Inferior parietal cortex (tissue), 1 donor: ENCODE measurements at regions not wholly inside any gene's neighbourhood (a gene's known extent, or its start where the extent isn't known, plus 50 kb on each side); places are given as distances from the start of the nearest gene placed in this dataset.
"Not testable (repeated sequence)": the region's sequence is repeated elsewhere in the genome, so short reads cannot be mapped to it uniquely, and the experiment has no call there.

Source experiments
- DNase-seq: peaks from one replicate; pipeline ENCODE4 v3.0.0-alpha.2; 2016; ENCODE audit errors: extremely low spot score

DNA sequence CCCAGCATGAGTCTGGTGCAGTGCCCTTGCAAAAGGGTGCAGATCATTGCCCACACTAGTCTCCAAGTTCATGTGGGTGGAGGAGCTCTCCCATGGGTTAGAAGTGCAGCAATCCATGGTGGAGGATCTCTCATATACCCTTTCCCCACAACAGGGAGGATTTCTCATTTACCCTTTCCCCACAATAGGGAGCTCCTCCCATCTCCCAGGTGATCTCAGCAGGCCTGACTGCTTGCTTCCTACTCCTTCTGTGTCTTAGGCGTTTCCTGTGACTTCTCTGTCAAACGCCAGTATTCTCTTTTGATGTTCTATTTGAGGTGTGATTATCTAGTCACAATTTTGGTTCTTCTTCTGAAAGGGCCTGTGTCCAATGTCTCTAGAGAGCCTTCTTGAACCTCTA is 133.8 kb upstream of the RFX3 start:
- DNase-seq: no peak

DNA sequence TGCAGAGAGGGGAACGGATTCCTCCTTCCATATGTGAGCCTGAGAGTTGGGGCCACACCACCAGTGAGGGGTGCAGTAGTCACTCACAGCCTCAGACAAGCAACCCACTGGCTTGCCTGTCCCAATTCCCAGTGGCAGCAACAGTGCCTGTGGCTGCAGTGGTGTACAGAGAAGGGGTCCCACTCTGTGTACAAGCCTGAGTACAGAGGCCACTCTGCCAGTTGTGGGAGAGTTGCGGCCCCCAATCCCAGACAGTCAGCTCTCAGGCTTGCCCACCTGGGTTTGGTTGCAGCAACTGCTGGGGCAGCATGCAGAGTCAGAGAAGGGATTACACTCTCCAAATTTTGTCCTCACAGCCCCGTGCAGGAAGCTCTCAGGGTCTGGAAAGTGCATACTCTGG is 133.2 kb upstream of the RFX3 start:
- DNase-seq: no peak

DNA sequence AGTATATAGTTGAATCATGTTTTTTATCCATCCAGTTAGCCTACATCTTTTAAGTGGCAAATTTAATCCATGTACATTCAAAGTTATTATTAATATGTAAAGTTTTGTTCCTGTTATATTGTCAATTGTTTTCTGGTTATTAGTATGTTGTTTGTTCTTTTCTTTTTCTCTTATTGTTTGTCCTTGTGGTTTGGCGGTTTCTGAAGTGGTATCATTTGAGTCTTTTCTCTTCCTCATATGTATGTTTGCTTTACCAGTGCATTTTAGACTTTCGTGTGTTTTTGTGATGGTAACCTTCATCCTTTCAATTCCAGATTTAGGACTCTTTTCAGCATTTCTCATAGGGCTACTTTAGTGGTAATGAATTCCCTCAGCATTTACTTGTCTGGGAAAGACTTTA is 130.4 kb upstream of the RFX3 start:
- no peak for DNase-seq

DNA sequence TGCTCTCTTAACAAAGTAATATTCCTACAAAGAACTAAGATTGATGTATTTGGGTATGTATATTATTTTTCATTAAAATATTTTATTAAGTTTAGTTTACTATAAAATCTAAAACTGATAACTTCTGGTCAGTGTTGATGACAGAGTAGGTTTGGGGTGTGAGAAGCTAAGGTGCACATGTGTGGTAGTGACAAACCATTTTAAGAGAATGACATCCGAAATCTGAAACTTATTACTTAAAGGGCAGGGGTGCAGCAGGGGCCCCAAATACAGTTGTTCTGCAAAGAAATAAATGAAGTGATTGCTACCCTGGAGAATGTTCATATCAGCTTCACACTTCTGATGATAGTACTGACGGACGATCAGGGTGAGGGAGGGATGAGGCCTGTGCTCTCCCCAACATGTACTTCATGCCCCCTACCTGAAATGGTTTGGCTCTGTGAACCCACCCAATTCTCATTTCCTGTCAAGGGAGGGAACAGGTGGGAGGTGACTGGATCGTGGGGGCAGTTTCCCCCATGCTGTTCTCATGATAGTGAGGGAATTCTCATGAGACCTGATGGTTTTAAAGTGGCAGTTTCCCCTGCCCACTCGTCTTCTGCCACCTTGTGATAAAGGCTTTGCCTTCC is 125.3 kb upstream of the RFX3 start:
- DNase-seq: no peak

DNA sequence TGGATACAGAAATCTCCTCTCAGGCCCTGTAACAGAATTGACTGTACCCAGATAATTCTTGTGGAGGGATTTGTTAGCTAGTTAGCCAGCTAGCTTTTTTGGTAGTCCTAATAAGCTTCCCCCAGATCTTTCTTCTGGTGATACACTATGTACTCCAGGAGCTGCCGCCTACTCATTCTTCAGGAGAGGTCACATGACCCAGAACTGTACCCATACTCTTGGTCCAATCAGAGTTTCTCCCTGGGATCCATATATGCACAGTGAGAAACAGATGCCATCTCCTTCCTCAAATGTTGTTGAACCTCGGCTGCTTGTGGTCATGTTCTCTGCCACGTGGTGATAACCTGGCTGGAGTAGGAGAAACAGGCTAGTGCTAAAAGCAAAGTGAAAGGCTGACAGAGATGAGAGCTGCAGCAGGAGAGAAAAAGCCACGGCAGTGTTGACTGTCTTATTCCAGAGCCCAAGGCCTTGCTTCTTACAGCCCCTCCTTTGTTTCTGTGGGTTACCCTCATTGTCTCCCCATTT is 123.0 kb upstream of the RFX3 start:
- DNase-seq: no peak

DNA sequence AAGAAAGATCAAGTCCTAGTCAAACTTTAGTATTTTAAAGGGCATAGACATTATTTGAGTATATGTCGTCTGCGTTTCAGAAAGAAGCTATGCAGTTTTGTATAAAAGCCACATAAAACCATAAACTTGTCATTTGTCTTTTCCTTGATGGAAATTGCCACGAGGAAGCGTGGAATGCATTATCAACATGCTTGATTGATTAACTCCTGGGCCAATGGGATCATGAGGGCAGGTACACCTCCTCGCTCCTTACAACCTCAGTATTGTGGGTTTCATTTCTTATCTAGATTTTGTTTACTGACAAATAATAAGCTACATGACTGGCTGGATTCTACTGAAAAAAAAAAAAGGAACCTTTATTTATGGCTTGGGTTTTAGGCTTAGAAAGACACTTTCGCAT is 122.5 kb upstream of the RFX3 start:
- no peak for DNase-seq

DNA sequence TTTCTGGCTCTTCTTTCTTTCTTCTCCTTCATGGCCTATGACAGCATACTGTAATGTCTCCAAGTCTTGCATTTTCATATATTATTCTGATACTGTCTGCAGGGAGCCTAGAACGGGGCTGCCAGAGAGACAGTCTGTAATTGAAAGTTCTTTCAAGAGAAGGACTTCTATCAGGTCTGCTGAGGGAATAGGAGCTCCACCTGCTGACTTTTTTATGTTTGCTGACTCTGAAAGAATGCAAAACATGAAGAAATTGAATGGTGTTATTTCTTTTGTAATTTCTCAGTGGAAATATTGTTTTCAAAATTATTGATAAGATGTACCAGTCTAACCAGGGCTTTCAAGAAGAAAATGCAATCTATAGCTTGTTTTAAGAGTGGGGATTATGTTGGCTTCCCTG is 121.9 kb upstream of the RFX3 start:
- no peak for DNase-seq

DNA sequence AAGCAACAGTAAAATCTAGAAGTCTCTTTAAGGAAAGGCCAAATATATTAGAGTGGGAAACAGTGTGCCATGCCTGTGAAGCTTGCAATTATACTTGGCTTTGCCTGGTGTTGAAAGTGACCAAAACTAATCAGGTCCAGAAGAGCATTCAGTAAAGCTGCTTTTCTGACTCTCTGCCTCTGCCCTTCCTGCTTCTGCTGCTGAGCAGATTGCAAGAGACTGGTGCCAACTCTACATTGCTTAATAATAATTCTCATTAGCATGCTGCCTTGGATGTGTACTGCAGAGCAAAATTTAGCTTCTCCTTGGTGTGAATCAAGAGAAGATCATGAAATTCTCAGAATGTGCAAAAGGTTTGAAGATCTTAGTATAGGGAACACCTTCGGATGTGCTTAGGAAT is 120.4 kb upstream of the RFX3 start:
- DNase-seq: peak; percentile 16

DNA sequence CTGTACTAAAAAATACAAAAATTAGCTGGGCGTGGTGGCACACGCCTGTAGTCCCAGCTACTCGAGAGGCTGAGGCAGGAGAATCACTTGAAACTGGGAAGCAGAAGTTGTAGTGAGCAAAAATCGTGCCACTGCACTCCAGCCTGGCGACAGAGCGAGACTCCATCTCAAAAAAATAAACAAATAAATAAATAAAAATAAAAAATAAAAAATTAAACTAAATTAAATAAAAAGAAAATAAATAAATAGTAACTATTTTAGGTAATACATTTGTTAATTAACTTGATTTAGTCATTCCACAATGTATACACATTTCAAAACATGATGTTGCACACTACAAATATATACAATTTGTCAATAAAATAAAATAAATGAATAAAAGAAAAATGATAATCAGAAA is 116.3 kb upstream of the RFX3 start:
- DNase-seq: not testable (repeated sequence)

DNA sequence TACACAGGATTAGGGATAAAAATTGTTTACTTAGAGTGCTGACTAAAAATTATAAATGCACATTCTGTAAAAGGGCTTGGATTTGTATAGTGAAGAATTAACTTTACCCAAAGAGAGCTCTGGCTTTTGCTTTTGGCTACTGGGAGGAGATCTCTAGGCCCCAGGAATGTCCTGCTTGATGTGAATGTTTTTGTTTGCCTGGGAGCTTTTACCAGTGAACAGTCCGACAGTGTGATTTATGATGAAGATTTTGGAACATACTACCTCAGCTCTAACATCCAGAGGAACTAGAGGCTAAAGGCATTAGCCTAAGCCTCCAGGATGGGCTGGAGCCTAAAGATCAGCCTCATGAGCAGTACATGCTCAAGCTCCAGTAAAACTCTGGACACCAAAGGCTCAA is 103.7 kb upstream of the RFX3 start:
- no peak for DNase-seq

DNA sequence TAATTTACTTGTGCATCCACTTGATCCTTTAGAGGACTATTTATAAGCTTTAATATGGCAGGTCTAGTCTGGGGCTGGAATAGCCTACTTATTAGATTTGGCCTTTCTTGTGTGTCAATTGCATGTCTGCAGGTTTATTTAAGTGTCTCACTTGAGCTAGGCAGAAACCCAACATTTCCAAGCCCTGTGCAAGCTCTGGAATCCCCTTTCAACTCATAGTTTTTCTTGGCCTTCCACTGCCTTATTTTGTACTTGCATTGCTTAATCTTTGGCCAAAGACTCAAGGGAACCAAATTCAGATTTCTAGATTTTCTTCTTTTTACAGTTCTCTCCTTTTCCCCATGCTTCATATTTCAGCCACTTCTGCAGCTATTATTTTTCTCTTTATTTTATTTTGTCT is 102.4 kb upstream of the RFX3 start:
- DNase-seq: no peak

DNA sequence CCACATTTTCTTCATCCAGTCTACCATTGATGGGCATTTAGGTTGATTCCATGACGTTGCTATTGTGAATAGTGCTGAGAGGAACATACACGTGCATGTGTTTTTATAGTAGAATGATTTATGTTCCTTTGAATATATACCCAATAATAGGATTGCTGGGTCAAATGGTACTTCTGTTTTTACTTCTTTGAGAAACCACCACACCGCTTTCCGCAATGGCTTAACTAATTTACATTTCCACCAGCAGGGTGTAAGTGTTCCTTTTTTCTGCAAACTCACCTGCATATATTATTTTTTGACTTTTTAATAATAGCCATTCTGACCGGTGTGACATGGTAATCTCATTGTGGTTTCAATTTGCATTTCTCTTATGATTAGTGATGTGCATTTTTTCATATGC is 82.2 kb upstream of the RFX3 start:
- DNase-seq: no peak

DNA sequence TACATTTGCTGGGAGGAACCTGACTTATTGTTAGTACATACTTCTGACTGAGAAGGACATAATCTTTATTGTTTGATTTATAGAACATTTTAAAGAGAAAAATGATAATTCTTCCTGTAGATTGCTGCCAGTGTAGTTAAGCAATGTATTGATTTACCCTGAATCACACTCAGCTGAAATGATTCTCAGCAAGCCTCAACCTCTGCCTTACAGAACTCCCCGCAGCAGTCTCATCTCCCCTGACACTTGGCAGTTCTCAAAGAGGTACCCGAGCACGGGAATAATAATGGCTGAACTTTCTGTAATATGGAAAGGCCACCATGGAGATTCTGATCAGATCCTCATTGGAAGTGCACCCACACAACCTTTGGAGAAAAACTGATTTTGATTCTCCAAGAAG is 74.9 kb upstream of the RFX3 start:
- no peak for DNase-seq

DNA sequence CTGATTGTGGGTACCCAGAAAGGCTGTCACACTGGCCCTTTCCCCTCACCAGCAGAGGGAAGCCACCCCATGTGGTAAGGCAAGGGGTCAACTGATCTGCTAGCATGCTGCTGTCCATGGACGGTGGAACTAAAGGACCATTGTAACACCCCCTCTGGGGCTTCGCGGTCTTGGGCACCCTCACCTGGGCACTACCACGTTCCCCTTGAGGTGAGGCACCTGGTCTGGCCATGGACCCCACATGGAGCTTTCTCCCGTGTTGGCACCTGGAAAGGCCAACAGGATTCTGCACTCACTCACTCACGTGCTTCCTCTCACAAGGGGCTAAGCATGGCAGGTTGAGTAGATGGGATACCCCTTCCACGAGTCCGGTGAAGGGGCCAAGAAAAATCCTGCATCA is 72.0 kb upstream of the RFX3 start:
- no peak for DNase-seq

DNA sequence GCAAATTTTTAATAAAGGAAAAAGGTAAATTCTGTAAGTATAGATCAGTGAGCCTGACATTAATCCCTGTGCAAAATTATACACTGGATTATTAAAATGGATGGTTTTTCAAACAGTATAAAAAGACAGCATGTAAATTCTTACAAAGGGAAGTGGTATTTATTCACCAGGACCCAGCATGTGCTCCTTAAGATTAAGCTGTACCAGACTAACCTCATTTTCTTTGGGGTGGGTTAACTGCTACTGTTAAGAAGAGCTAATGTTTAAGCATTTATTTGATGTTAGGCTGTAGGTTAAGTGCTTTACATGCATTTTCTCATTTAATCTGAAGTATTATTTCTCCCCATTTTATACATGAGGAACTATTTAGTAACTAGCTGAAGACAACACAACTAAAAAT is 60.3 kb upstream of the RFX3 start:
- DNase-seq: no peak

DNA sequence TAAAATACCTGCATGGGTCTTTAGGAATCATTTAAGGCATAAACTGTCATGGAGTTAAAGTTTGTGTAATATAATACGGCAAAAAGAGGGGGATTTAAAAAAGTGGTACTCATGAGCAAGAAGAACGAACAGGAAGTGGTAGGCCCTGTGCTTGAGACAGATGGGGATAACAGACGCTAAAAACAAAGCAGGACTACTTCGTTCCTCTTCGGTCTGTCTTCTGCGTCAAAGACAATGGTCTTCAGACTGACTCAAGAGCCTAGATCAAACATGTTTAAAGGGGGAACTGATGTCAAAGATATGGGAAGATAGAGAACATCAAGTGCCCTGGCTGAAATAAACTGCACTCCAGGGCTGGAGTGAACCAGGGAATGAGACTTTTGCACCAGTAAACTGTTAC is 59.8 kb upstream of the RFX3 start:
- DNase-seq: no peak

DNA sequence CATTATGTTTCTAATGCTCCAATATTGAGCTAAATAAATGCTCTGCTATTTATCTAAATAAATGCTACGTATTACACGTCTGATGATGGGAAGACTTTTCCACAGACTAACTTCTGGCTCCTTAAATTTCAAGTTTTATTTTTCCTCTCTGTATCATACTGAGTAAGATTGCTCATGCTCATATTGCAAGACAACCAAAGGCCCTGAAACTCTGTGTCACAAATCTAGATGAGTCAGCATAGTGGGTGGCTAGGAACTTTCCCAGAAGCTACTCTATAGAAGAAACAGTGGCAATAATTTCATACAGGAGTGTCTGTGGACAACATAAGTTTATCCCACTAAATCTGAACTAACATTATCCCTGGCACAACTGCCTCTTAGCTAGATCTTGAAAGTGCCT is 53.0 kb upstream of the RFX3 start:
- DNase-seq: no peak

DNA sequence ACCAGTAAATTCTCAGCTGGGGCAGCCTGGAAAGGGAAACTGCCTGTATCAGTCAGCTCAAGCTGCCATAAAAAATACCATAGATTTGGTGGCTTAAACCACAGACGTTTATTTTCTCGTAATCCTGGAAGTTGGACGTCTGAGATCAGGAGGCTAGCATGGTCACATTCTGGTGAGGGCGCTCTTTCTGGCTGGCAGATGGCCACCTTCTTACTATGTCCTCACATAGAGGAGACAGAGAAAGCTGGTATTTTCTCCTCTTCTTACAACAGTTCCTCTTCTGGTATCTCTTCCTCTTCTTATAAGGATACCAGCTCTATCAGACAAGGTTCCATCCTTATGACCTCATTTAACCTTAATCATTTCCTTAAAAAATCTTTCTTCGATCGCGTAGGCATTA is 50.5 kb upstream of the RFX3 start:
- DNase-seq: no peak

DNA sequence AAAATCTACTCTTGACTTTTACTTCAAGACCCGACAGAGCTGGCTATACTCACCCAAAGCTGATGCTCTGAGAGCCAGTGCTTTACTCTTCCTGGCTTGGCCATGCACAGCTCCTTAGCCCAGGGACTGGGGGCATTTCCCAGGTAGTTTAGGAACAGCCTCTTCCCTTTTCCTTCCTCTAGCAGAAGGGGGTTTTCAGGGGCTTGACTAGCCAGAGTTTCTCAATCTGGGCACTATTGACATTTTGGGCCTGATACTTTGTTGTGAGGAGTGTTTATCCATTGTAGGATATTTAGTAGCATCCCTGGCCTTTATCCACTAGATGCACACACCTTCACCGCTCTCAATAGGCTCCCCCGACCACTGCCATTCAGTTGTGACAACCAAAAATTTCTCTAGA is 50.0 kb upstream of the RFX3 start:
- no peak for DNase-seq
